ENCODE measurements at regions not wholly inside any gene's neighbourhood (a gene's known extent, or its start where the extent isn't known, plus 50 kb on each side); places are given as distances from the start of the nearest gene placed in this dataset.

DNA sequence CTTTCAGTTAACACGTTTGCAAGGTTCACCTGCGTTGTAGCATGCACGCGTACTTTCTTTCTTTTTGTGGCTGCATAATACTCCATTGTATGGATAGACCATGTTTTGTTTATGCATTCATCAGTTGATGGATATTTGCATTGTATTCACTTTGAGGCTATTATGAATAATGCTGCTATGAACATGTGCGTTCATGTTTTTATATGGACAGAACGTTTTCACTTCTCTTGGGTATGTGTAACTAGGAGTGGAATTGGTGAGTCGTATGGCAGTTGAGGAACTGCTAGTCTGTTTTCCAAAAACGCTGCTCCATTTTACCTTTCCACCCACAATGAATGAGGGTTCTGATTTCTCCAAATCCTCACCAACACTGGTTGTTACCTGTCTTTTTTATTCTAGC lies 244.3 kb downstream of the GLI2 start:
- CTCF ChIA-PET, result no interaction called here
- intact Hi-C loops (cut with micrococcal nuclease), result no loop called here

More for the DNA sequence above, 244.3 kb downstream of the GLI2 start:
- H3K9ac ChIP-seq (ENCODE audit: low read length), result no peak overlapping the region
- no peak overlapping the region for H2AFZ ChIP-seq (ENCODE audit: low read depth, low read length, poor library complexity, severe bottlenecking)
- H3K9me3 ChIP-seq (ENCODE audit: control insufficient read depth in 1 of 2, insufficient read depth in 1 of 2, low read depth in 1 of 2, low read length in 2 of 2), result no peaks in the 10 kb centered on the region
- no peaks in the 10 kb centered on the region; the same call in 1 of the 2 replicates for H3K27me3 ChIP-seq (ENCODE audit: insufficient read depth, low read length)
- peaks cover 0 to 7% of the 10 kb centered on the region in 2 experiments; a peak in 2 of 4 replicates for H3K4me1 ChIP-seq (ENCODE audit: control insufficient read depth in 1 of 2, insufficient read depth in 2 of 2, low read length in 2 of 2)
- POLR2A ChIA-PET, result no interaction called here
- no peak for TF ChIP-seq SP1 (IDR thresholded peaks at IDR 0.05; ENCODE audit: low read depth)
- TF ChIP-seq CEBPB (IDR thresholded peaks at IDR 0.05; ENCODE audit: low read depth), result no peak
- no peak for TF ChIP-seq POLR2A (IDR thresholded peaks at IDR 0.05; ENCODE audit: borderline replicate concordance, extremely low read depth, insufficient read depth, insufficient read length)
- TF ChIP-seq, protein P1, sequence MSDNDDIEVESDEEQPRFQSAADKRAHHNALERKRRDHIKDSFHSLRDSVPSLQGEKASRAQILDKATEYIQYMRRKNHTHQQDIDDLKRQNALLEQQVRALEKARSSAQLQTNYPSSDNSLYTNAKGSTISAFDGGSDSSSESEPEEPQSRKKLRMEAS (IDR thresholded peaks at IDR 0.05), result no peak
- TF ChIP-seq CBX3 (IDR thresholded peaks at IDR 0.05; ENCODE audit: low read depth), result no peak
- no peak for TF ChIP-seq ZFX (IDR thresholded peaks at IDR 0.05)
- TF ChIP-seq JUND (IDR thresholded peaks at IDR 0.05), result no peak
- no peak for TF ChIP-seq EZH2phosphoT487 (IDR thresholded peaks at IDR 0.05; ENCODE audit: borderline replicate concordance)
- no peak for TF ChIP-seq RAD21 (IDR thresholded peaks at IDR 0.05; ENCODE audit: low read depth)
- TF ChIP-seq TCF7L2 (IDR thresholded peaks at IDR 0.05; ENCODE audit: borderline replicate concordance, extremely low read depth, insufficient read depth, insufficient read length), result no peak
- TF ChIP-seq, protein P2, sequence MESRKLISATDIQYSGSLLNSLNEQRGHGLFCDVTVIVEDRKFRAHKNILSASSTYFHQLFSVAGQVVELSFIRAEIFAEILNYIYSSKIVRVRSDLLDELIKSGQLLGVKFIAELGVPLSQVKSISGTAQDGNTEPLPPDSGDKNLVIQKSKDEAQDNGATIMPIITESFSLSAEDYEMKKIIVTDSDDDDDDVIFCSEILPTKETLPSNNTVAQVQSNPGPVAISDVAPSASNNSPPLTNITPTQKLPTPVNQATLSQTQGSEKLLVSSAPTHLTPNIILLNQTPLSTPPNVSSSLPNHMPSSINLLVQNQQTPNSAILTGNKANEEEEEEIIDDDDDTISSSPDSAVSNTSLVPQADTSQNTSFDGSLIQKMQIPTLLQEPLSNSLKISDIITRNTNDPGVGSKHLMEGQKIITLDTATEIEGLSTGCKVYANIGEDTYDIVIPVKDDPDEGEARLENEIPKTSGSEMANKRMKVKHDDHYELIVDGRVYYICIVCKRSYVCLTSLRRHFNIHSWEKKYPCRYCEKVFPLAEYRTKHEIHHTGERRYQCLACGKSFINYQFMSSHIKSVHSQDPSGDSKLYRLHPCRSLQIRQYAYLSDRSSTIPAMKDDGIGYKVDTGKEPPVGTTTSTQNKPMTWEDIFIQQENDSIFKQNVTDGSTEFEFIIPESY (IDR thresholded peaks at IDR 0.05; ENCODE audit: extremely low read depth, insufficient replicate concordance, low read length), result no peak
- no peak for TF ChIP-seq FOSL1 (IDR thresholded peaks at IDR 0.05; ENCODE audit: low read depth)
- TF ChIP-seq, protein P3, sequence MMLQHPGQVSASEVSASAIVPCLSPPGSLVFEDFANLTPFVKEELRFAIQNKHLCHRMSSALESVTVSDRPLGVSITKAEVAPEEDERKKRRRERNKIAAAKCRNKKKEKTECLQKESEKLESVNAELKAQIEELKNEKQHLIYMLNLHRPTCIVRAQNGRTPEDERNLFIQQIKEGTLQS (IDR thresholded peaks at IDR 0.05), result no peak
- no peak overlapping the region for H3K27ac ChIP-seq (ENCODE audit: low read depth, low read length)
- H3K79me2 ChIP-seq (ENCODE audit: insufficient read depth, low read length), result no peaks in the 10 kb centered on the region
- no peak overlapping the region for H3K4me2 ChIP-seq (ENCODE audit: low read length)
- ATAC-seq, result no peak
- RAD21 ChIA-PET (ENCODE audit: low non-redundant PET in 1 of 2, low total read pairs in 2 of 2, uncharacterized antibody in 2 of 2, unreplicated experiment in 2 of 2), result no interaction called here
- H4K20me1 ChIP-seq (ENCODE audit: insufficient read depth), result no peaks in the 10 kb centered on the region
- BruUV-seq (replicated peaks), result no TSS peak
- no peaks in the 10 kb centered on the region for H3K9me2 ChIP-seq (ENCODE audit: insufficient read depth)
- H3K36me3 ChIP-seq (ENCODE audit: control insufficient read depth in 1 of 2, insufficient read depth in 2 of 2, low read length in 2 of 2), result no peaks in the 10 kb centered on the region
- no peak for DNase-seq (ENCODE audit: low read depth, low spot score)
- H3K4me3 ChIP-seq (replicated peaks in 1 of 2; ENCODE audit: low read depth in 1 of 2, low read length in 2 of 2), result no peak overlapping the region
